ENCODE measurements at regions not wholly inside any gene's neighbourhood (a gene's known extent, or its start where the extent isn't known, plus 50 kb on each side); places are given as distances from the start of the nearest gene placed in this dataset.
A peak's percentile ranks its signal among the peaks of the same experiment; 100 is the strongest.

DNA sequence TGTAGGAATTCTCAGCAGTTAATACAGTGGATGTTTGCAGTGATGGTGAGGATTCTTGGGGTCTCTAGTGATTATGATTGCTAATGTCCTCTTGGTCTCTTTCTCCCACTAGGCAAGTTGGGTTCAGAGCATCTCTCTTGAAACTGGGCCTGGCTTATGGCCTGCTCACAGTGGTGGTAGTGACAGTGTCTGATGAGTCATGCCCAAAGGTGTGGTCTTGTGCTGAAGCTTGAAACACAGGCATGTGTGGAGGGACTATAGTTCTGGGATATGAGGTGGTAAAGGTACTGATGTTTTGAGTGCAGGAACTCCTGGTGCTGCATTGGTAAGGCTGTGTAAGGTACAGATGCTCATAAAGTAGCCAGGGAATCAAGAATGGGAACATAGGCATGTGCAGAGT, 231.1 kb downstream of the FAM170A start:
- Histone ChIP-seq H3K27me3 (replicated peaks; ENCODE audit: insufficient read depth) (no peaks in the 10 kb centered on the region), H3K27ac (no peak overlapping the region), H3K4me3 (no peak overlapping the region), H3K36me3 (no peaks in the 10 kb centered on the region), H3K4me1 (replicated peaks) (no peaks in the 10 kb centered on the region), H3K9me3 (no peaks in the 10 kb centered on the region)
- DNase-seq (ENCODE audit: low spot score): no peak
- TF ChIP-seq POLR2AphosphoS5 (IDR thresholded peaks at IDR 0.05): no peak
- TF ChIP-seq, protein P1, sequence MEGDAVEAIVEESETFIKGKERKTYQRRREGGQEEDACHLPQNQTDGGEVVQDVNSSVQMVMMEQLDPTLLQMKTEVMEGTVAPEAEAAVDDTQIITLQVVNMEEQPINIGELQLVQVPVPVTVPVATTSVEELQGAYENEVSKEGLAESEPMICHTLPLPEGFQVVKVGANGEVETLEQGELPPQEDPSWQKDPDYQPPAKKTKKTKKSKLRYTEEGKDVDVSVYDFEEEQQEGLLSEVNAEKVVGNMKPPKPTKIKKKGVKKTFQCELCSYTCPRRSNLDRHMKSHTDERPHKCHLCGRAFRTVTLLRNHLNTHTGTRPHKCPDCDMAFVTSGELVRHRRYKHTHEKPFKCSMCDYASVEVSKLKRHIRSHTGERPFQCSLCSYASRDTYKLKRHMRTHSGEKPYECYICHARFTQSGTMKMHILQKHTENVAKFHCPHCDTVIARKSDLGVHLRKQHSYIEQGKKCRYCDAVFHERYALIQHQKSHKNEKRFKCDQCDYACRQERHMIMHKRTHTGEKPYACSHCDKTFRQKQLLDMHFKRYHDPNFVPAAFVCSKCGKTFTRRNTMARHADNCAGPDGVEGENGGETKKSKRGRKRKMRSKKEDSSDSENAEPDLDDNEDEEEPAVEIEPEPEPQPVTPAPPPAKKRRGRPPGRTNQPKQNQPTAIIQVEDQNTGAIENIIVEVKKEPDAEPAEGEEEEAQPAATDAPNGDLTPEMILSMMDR (IDR thresholded peaks at IDR 0.05): no peak
- TF ChIP-seq POLR2A (IDR thresholded peaks at IDR 0.05): no peak
- intact Hi-C loops (cut with DNase I): no loop called here

- Histone ChIP-seq H3K9me3 (no peaks in the 10 kb centered on the region), H3K4me1 (replicated peaks) (no peaks in the 10 kb centered on the region), H3K4me3 (no peak overlapping the region), H3K27ac (no peak overlapping the region), H3K36me3 (no peaks in the 10 kb centered on the region), H3K27me3 (replicated peaks; ENCODE audit: insufficient read depth) (no peaks in the 10 kb centered on the region)
- no peak for DNase-seq (ENCODE audit: low spot score)
- intact Hi-C loops (cut with DNase I): no loop called here
- TF ChIP-seq, protein P1 (IDR thresholded peaks at IDR 0.05): no peak
- 75% methylated on average over 4 of the region's 4 CpGs for WGBS
Measured at GRCh38 chr5:119862619-119863018, 233.3 kb downstream of the FAM170A start.

GRCh38 chr5:119864286-119864685, 234.9 kb downstream of the FAM170A start:
- Histone ChIP-seq H3K27ac (no peak overlapping the region), H3K9me3 (no peaks in the 10 kb centered on the region)

GRCh38 chr5:119873611-119874010, 244.3 kb downstream of the FAM170A start:
- Histone ChIP-seq H3K27me3 (replicated peaks; ENCODE audit: insufficient read depth) (no peaks in the 10 kb centered on the region), H3K9me3 (no peaks in the 10 kb centered on the region), H3K36me3 (no peaks in the 10 kb centered on the region), H3K27ac (no peak overlapping the region), H3K4me3 (no peak overlapping the region), H3K4me1 (replicated peaks) (no peaks in the 10 kb centered on the region)
- WGBS: 87% methylated on average over 5 of the region's 5 CpGs
- intact Hi-C loops (cut with DNase I): no loop called here
- TF ChIP-seq, protein P1 (IDR thresholded peaks at IDR 0.05): no peak
- no peak for TF ChIP-seq POLR2A (IDR thresholded peaks at IDR 0.05)
- TF ChIP-seq POLR2AphosphoS5 (IDR thresholded peaks at IDR 0.05): no peak
- DNase-seq (ENCODE audit: low spot score): no peak

More at GRCh38 chr5:119864286-119864685, 234.9 kb downstream of the FAM170A start:
- Histone ChIP-seq H3K36me3 (no peaks in the 10 kb centered on the region), H3K4me1 (replicated peaks) (no peaks in the 10 kb centered on the region), H3K4me3 (no peak overlapping the region), H3K27me3 (replicated peaks; ENCODE audit: insufficient read depth) (no peaks in the 10 kb centered on the region)
- no peak for TF ChIP-seq POLR2A (IDR thresholded peaks at IDR 0.05)
- TF ChIP-seq POLR2AphosphoS5 (IDR thresholded peaks at IDR 0.05): no peak
- TF ChIP-seq, protein P1 (IDR thresholded peaks at IDR 0.05): no peak
- DNase-seq (ENCODE audit: low spot score): no peak
- intact Hi-C loops (cut with DNase I): no loop called here

- Histone ChIP-seq H3K27ac (no peak overlapping the region), H3K4me1 (replicated peaks) (no peaks in the 10 kb centered on the region), H3K27me3 (replicated peaks; ENCODE audit: insufficient read depth) (no peaks in the 10 kb centered on the region), H3K4me3 (no peak overlapping the region), H3K36me3 (no peaks in the 10 kb centered on the region), H3K9me3 (no peaks in the 10 kb centered on the region)
- DNase-seq (ENCODE audit: low spot score): no peak
- intact Hi-C loops (cut with DNase I): no loop called here
- no peak for TF ChIP-seq POLR2A (IDR thresholded peaks at IDR 0.05)
- TF ChIP-seq POLR2AphosphoS5 (IDR thresholded peaks at IDR 0.05): peak; percentile 27
Measured at GRCh38 chr5:119876522-119876921, 247.2 kb downstream of the FAM170A start.
